H54 (cell line): ENCODE measurements at regions not wholly inside any gene's neighbourhood (a gene's known extent, or its start where the extent isn't known, plus 50 kb on each side); places are given as distances from the start of the nearest gene placed in this dataset.
A peak's percentile ranks its signal among the peaks of the same experiment; 100 is the strongest.

Experiments used
- DNase-seq: peaks from one replicate; pipeline ENCODE4 v3.0.0; 2011; ENCODE audit warnings: low spot score, mixed read lengths; ENCODE audit not compliant: insufficient read length
- FAIRE-seq: peaks from 3 replicates; lab custom pipeline; 2011; peaks lifted over from hg19 to GRCh38; lab: Jason Lieb, UNC
- POLR2A ChIP-seq: IDR thresholded peaks from 2 replicates; pipeline ENCODE4 v1.6.1; 2011; ENCODE audit warnings: low read depth, mild to moderate bottlenecking, low read length

DNA sequence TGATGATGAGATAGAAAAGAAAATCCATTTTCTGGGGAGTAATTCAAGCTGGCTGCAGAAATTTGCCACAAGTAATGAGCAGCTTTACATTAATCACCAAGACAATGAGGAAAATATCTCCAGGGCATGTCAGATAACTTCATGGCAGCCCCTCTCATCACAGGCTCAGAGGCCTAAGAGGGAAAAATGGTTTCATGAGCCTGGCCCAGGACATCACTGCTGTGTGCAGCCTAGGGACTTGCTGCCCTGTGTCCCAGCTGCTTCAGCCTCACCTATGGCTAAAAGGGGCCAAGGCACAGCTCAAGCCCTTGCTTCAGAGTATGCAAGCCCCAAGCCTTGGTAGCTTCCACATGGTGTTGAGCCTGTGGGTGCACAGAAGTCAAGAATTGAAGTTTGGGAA lies 161.7 kb downstream of the OPA1 start:
- DNase-seq (no peak), FAIRE-seq (no peak)
- no peak for TF ChIP-seq POLR2A

DNA sequence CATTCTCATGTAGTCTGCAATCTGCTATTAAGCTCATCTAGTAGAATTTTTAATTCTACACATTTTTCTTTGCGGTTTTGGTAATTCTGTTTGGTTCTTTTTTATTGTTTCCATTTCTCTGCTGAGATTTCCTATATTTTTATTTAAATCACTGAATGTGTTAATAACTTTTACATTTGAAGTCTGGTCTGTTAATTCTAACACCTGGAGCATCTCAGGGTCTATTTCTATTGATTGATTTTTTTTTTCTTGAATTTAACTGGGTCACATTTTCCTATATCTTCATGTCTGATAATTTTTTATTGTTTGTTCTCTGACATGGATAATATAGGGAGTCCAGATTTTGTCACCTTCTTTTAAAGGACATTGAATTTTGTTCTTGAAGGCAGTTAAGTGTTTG lies 163.5 kb downstream of the OPA1 start:
- DNase-seq (no peak), FAIRE-seq (no peak)
- no peak for TF ChIP-seq POLR2A

DNA sequence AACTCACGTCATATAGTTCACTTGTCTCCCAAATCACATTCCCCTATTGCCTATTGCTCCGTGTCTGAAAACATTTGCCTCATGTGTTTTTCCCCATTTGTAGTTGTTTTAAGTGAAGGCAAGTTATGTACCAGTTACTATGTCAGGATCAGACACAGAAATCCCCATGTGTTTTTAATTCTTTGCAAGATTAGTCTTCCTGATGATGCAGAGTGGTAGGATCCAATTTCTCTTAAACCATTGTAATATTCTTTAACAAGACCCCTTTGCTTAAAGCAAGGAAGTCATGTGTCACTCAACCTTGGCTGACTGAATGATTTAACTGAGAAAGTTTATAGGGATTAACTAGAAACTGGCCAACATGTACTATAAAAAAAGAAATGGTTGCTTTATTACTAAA lies 164.4 kb downstream of the OPA1 start:
- TF ChIP-seq POLR2A = no peak
- FAIRE-seq (no peak), DNase-seq (no peak)

DNA sequence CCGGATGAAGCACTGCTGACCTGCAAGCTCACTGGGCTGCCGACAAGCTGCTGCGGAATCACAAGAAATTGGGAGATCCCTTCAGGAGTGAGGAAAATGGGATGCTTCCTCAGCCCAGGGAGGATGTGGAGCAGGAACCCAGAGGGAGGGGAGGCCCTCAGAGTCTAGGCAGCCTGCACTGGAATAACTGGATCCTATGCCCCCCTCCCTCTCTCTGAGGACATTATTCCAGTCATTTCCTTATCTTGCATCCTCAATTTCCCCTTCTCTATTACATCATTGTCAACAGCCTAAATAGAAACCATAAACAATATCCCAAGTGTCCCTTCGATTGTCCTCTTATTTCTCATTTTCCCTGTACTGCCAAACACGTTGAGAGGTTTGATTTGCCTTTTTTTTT lies 169.0 kb downstream of the OPA1 start:
- FAIRE-seq (no peak), DNase-seq (no peak)
- TF ChIP-seq POLR2A = no peak

DNA sequence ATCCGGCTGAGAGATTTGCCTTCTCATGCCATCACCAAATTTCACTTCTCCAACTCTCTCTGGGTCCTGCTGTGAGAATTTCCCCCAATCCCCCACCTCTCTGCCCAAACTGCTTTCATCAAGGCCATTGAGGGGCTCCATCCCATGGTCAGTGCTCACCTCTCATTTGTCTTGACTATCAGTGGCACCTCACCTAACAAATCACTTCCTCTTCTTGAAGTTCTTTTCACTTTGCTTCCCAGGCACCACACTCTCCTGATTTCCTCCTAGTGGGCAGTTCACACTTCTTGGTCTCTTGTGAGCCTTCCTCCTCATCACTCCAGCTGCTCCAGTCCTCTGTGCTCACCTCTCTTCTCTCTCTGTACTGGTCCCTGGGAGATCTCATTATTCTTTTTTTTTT lies 169.6 kb downstream of the OPA1 start:
- FAIRE-seq = no peak
- no peak for TF ChIP-seq POLR2A

DNA sequence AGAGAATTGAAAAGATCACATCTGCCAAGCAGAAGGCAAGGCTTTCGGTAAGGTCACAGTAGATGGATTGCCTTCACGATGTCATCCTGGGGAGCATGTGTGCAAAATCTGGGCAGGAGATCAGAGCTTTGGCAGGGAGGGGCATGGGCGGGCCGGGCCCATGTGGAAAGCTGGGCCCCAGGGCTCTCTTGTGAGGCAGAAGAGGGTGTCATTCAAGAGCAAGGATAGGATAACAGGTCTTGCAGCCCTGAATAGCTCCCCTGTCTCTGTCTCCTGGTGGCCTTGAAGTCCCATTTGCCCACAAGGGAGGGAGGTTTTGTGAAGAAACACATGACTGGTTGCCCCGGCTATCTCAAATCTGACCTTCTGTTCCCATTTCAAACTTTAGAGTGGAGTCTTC lies 172.0 kb downstream of the OPA1 start:
- TF ChIP-seq POLR2A = no peak
- no peak for DNase-seq
- FAIRE-seq = no peak

More for the DNA sequence above, 169.6 kb downstream of the OPA1 start:
- no peak for DNase-seq

DNA sequence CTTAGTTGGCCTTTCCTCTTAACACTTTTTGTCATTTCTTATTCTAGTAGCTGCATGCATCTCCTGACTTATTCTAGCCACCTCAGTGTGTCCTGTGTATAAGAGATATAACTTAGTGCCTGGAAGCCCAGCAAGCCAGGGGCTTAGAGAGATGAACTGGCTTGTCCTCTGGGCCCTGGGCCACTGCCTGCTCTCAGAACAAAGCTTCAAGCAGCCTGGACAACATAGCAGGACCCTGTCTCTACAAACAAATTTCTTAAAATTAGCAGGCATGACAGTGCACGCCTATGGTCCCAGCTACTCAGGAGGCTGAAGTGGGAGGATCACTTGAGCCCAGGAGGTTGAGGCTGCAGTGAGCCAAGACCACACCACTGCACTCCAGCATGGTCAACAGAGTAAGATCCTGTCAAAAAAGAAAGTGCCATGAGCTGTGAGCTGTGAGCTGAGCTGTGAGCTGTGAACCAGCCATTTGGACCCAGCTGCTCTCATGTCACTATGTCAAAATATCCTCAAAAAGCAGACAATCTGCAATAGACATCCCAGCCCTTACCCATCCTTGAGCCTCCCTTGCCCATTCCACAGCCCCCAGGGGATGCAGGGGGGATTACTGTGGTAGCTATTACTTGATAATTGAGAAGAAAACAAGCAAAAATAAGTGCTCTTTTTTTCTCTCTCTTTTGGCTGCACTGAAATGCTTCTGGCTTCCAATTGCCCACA lies 174.5 kb downstream of the OPA1 start:
- DNase-seq (no peak), FAIRE-seq (no peak)
- TF ChIP-seq POLR2A = no peak

DNA sequence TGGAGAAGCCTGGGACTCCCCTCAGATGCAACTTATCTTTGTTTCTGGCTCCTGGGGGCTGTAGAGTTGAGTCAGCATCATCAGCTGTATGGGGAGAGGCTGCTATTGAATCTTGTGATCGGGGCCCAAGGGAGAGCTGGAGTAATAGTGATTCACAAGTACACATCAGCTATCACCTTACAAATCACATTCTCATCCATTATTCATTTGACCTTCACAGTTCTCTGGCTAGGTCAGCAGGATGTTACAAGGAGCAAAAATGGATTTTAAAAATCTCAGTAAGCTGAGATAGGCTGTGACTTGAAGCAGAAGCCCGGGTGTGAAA lies 175.0 kb downstream of the OPA1 start:
- TF ChIP-seq POLR2A = no peak
- DNase-seq = no peak
- FAIRE-seq = peak; percentile 6

DNA sequence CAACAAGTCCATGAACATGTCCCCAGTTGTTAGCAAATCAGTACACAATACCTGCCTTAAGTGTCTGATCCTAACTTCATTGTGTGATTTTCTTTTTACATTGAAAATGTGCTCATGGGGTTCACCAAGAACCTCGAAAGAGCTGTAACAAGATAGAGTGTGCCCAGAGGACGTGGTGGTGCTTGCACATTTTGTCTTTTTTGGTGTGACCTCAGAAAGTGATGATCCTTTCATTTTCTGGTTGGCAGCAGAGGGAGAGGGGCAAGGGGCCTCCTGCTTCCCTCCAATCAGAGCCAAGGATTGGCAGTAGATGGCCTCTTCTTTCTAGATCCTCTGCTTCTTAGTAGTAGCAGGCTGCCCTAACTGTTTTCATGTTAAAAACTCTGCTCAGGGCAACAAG lies 176.4 kb downstream of the OPA1 start:
- FAIRE-seq = no peak
- no peak for TF ChIP-seq POLR2A

DNA sequence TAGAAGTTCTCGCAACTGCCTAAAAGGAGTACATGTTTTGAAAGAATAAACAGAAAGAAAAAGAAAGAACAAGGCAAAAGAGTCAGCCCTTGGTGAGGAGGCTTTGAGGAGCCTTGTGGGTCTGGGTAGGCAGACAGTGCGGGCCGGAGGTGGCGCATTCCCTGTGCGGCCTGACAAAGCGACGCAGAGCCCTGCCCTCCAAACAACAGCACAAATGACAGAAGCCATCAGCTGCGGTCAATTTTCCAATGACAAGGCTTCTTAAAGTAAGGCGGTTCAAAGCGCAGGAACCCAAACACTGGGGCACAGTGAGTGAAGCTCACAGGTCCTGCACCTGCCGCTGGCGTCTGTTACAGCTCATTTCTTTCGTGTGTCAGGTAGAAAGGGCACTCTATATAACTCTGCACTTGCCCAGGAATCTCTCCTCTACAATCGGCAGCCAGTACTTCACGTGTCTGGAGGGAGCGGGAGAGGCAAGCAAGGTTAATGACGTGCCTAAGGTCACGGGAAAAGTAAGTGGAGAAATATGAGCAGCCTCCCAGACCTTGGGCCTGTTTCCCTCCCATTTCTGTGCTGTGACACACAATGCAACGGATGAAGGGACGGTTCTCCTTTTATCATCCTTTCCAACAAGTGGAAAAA lies 178.1 kb downstream of the OPA1 start:
- FAIRE-seq (no peak), DNase-seq (no peak)
- no peak for TF ChIP-seq POLR2A

More for the DNA sequence above, 176.4 kb downstream of the OPA1 start:
- DNase-seq = no peak

DNA sequence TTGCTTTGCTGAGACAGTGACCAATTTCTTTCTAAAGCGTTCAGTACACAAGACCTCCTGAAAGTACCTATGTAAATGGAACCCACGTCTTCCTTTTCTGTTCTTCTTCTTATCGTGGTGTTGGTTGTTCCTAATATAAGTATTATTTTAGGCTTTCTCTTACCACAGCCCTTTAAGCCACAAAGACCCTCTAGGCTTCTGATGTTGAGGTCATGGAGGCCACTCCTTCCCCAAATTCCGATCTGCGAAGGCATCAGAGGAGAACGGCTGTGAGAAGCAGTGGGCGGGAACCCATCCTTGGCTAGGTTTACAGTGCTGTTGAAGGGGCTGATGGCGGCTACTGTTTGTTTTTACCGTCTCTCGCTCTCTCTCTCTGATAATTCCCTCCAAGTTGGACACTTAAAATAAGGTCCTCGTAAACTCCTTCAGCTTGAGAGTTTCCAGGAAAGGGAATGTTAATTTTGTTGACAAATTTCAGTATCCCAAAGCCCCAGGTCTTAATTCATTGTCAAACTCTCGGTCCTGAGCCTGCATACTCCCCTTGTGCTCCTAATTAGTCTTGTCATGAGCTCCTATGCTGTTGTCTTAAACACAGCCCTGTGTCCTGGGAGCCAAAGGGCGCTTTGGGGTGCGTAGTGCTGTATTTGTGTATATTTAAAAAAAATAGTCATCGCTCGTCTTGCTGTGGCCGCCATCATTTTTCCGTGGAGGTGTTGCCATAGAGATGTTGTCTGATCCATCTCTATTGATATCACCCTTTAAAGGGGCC lies 178.8 kb downstream of the OPA1 start:
- DNase-seq (no peak), FAIRE-seq (no peak)
- no peak for TF ChIP-seq POLR2A

DNA sequence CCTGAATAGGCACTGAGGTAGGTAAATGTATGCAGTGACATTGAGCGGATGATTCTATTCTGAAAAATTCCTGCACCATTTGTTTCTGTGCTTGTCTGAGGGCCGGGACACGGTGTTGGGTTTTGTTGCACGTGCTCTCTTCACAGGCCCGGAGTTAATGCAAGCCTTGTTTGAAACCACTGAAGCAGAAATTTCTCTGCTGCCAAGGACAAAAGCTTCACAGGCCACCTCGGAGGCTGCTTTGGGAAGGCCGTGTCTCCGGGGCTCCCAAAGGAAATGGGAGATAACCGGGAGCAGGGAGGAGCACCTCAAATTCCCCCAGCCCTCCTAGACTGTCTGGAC lies 179.4 kb downstream of the OPA1 start:
- TF ChIP-seq POLR2A = no peak
- DNase-seq (no peak), FAIRE-seq (no peak)

DNA sequence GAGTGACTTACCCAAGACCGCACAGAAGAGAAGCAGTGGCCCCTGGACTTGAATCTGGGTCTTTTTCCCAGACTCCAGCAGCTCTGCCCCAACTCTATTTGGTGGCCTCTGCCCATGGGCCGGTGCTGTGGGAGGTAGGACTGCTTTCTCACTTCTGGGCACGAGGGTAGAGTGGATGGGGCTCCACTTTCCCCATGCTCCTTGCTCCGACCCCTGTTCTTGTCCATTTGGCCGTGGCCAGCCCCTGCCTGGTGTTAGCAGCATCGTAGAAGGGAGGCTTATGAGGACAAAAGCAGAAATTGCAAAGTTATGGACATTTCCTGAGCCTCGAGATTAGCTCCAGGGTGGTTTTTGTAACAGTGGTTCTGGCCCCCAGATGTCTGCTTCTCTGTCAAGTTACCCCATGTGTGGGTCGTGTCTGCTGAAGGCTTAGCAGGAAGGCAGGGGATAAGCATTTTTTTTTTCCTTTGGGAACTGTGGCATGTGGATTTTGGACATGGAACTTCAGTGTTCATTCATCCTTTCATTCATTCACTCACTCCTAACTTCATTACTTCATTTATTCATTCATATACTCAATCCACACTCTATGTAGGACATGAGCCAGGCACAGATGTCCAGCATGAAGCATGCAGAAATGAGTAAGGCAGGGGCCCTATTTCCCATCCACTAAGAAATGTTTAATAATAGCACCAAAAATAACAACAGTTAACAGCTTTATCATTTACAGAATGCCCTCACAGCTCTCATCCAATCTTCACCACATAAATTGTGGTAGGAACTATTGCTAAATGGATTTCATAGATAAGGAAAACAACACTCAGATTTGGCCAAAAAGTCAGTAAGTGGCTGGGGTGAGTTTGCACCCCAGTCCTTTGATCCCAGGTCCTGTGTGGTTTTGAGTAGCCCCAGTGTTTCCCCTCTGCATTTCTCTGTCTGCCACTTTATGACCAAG lies 180.5 kb downstream of the OPA1 start:
- TF ChIP-seq POLR2A = no peak
- DNase-seq (no peak), FAIRE-seq (no peak)
